H9 (cell line): ENCODE measurements at regions not wholly inside any gene's neighbourhood (a gene's known extent, or its start where the extent isn't known, plus 50 kb on each side); places are given as distances from the start of the nearest gene placed in this dataset.

Source experiments
- DNase-seq: peaks from one replicate; pipeline ENCODE4 v3.0.0-alpha.2; 2017
- H2AFZ ChIP-seq: one replicate; pipeline ENCODE4 v1.6.1; 2013; ENCODE audit warnings: mild to moderate bottlenecking, low read length, control low read depth, moderate library complexity
- H2AK5ac ChIP-seq: 2 replicates; pipeline ENCODE4 v1.6.1; 2013; ENCODE audit warnings: low read length, control low read depth, mixed read lengths; ENCODE audit not compliant: insufficient read length
- H2BK120ac ChIP-seq: one replicate; pipeline ENCODE4 v1.6.1; 2013; ENCODE audit warnings: low read depth, mild to moderate bottlenecking, low read length, control low read depth, inconsistent platforms; ENCODE audit not compliant: poor library complexity, severe bottlenecking
- H2BK12ac ChIP-seq: 2 replicates; pipeline ENCODE4 v1.6.1; 2013; ENCODE audit warnings: low read length, control low read depth, mixed read lengths, low read depth; ENCODE audit not compliant: insufficient read length
- H2BK15ac ChIP-seq: 2 replicates; pipeline ENCODE4 v1.6.1; 2013; ENCODE audit warnings: low read depth, low read length, control low read depth
- H2BK20ac ChIP-seq: one replicate; pipeline ENCODE4 v1.6.1; 2013; ENCODE audit warnings: low read depth, mild to moderate bottlenecking, low read length, control low read depth, inconsistent platforms; ENCODE audit not compliant: poor library complexity, severe bottlenecking
- H2BK5ac ChIP-seq: 2 replicates; pipeline ENCODE4 v1.6.1; 2013; ENCODE audit warnings: low read length, control low read depth, mixed read lengths; ENCODE audit not compliant: insufficient read length
- H3K14ac ChIP-seq: 2 replicates; pipeline ENCODE4 v1.6.1; 2013; ENCODE audit warnings: low read length, control low read depth; ENCODE audit not compliant: insufficient read depth
- H3K18ac ChIP-seq: 2 replicates; pipeline ENCODE4 v1.6.1; 2013; ENCODE audit warnings: low read depth, mild to moderate bottlenecking, mixed read lengths, low read length, control low read depth; ENCODE audit not compliant: insufficient read length
- H3K23ac ChIP-seq: 2 replicates; pipeline ENCODE4 v1.6.1; 2013; ENCODE audit warnings: low read length, control low read depth, mixed read lengths, low read depth; ENCODE audit not compliant: insufficient read length
- H3K23me2 ChIP-seq: 2 replicates; pipeline ENCODE4 v1.6.1; 2013; ENCODE audit warnings: low read depth, mild to moderate bottlenecking, mixed read lengths, low read length, control low read depth; ENCODE audit not compliant: insufficient read length, poor library complexity, severe bottlenecking
- H3K27ac ChIP-seq: 2 replicates; pipeline ENCODE4 v1.5.1; 2013; ENCODE audit warnings: low read length, control low read depth, mixed read lengths, low read depth; ENCODE audit not compliant: insufficient read length
- H3K27me3 ChIP-seq: 2 replicates; pipeline ENCODE4 v1.6.1; 2013; ENCODE audit warnings: low read length, control low read depth, inconsistent platforms; ENCODE audit not compliant: insufficient read depth
- H3K4ac ChIP-seq: 2 replicates; pipeline ENCODE4 v1.6.1; 2013; ENCODE audit warnings: low read depth, mild to moderate bottlenecking, control low read depth, inconsistent platforms, low read length, moderate library complexity
- H3K4me1 ChIP-seq: 2 replicates; pipeline ENCODE4 v1.6.1; 2013; ENCODE audit warnings: low read length, control low read depth, inconsistent platforms; ENCODE audit not compliant: insufficient read depth
- H3K4me2 ChIP-seq: 2 replicates; pipeline ENCODE4 v1.6.1; 2013; ENCODE audit warnings: low read length, control low read depth, mixed read lengths; ENCODE audit not compliant: insufficient read length, insufficient read depth
- H3K56ac ChIP-seq: 2 replicates; pipeline ENCODE4 v1.6.1; 2013; ENCODE audit warnings: low read depth, mild to moderate bottlenecking, mixed read lengths, low read length, control low read depth; ENCODE audit not compliant: insufficient read length
- H3K79me1 ChIP-seq: 2 replicates; pipeline ENCODE4 v1.6.1; 2013; ENCODE audit warnings: low read depth, mild to moderate bottlenecking, moderate library complexity, low read length, control low read depth, inconsistent platforms; ENCODE audit not compliant: insufficient read depth, poor library complexity, severe bottlenecking
- H3K79me2 ChIP-seq: 2 replicates; pipeline ENCODE4 v1.6.1; 2013; ENCODE audit warnings: low read length, control low read depth, inconsistent platforms; ENCODE audit not compliant: insufficient read depth
- H3K9ac ChIP-seq: 2 replicates; pipeline ENCODE4 v1.6.1; 2013; ENCODE audit warnings: low read length, control low read depth, mixed read lengths; ENCODE audit not compliant: insufficient read length; ENCODE audit errors: extremely low read depth
- H3K9me3 ChIP-seq: one replicate; pipeline ENCODE4 v1.6.1; 2013; ENCODE audit warnings: low read depth, low read length, inconsistent platforms; ENCODE audit not compliant: control insufficient read depth
- H3T11ph ChIP-seq: one replicate; pipeline ENCODE4 v1.6.1; 2013; ENCODE audit warnings: mild to moderate bottlenecking, low read length, control low read depth, inconsistent platforms
- H4K20me1 ChIP-seq: one replicate; pipeline ENCODE4 v1.6.1; 2013; ENCODE audit not compliant: control insufficient read depth, insufficient read length, insufficient read depth
- H4K5ac ChIP-seq: 2 replicates; pipeline ENCODE4 v1.6.1; 2013; ENCODE audit warnings: low read depth, mild to moderate bottlenecking, mixed read lengths, low read length, control low read depth; ENCODE audit not compliant: insufficient read length
- H4K8ac ChIP-seq: replicated peaks from 2 replicates; pipeline ENCODE4 v1.6.1; 2013; ENCODE audit warnings: low read length, control low read depth, mixed read lengths, low read depth; ENCODE audit not compliant: insufficient read length
- H4K91ac ChIP-seq: 2 replicates; pipeline ENCODE4 v1.6.1; 2013; ENCODE audit warnings: low read depth, mild to moderate bottlenecking, moderate library complexity, mixed read lengths, low read length, control low read depth; ENCODE audit not compliant: insufficient read length
- H3K27ac Mint-ChIP-seq, 3 experiments: 2 replicates in 2 of 3; 3 replicates in 1 of 3; pipeline ENCODE4 v1.8.0; 2020 to 2021; ENCODE audit warnings: mixed read lengths in 3 of 3, mild to moderate bottlenecking in 1 of 3, moderate library complexity in 1 of 3
- H3K27me3 Mint-ChIP-seq: 2 replicates; pipeline ENCODE4 v1.8.0; 2021; ENCODE audit warnings: low read depth, mild to moderate bottlenecking, moderate library complexity, mixed read lengths
- H3K36me3 Mint-ChIP-seq, 3 experiments: 2 replicates in 2 of 3; 3 replicates in 1 of 3; pipeline ENCODE4 v1.8.0; 2020 to 2021; ENCODE audit warnings: low read depth in 3 of 3, mixed read lengths in 3 of 3; ENCODE audit not compliant: insufficient read depth in 1 of 3
- H3K4me1 Mint-ChIP-seq, 2 experiments: 2 replicates each; pipeline ENCODE4 v1.8.0; 2020; ENCODE audit warnings: mixed read lengths in 2 of 2
- H3K4me3 Mint-ChIP-seq, 2 experiments: 2 replicates in 1 of 2; 3 replicates in 1 of 2; pipeline ENCODE4 v1.8.0; 2020 to 2021; ENCODE audit warnings: mild to moderate bottlenecking in 2 of 2, mixed read lengths in 2 of 2, moderate library complexity in 1 of 2
- H3K9me3 Mint-ChIP-seq, 2 experiments: 2 replicates in 1 of 2; 3 replicates in 1 of 2; pipeline ENCODE4 v1.8.0; 2020; ENCODE audit warnings: mild to moderate bottlenecking in 2 of 2, mixed read lengths in 2 of 2, moderate library complexity in 1 of 2
- WGBS: extraction: QIAGEN DNeasy Blood & Tissue Kit; methylation state at CpG from one replicate; pipeline ENCODE4 v1.1.7; 2013; ENCODE audit warnings: missing lambda C conversion rate, low lambda C conversion rate, mixed read lengths; ENCODE audit not compliant: insufficient read length; ENCODE audit errors: extremely low coverage; 5-methylcytosine and 5-hydroxymethylcytosine counted together
- TF ChIP-seq, protein P1 (sequence below): fragments of 200-600 bp; sonication (generic); conservative IDR thresholded peaks from 3 replicates; pipeline ENCODE4 v1.8.0; 2021; ENCODE audit warnings: antibody characterized with exemption, mild to moderate bottlenecking

DNA sequence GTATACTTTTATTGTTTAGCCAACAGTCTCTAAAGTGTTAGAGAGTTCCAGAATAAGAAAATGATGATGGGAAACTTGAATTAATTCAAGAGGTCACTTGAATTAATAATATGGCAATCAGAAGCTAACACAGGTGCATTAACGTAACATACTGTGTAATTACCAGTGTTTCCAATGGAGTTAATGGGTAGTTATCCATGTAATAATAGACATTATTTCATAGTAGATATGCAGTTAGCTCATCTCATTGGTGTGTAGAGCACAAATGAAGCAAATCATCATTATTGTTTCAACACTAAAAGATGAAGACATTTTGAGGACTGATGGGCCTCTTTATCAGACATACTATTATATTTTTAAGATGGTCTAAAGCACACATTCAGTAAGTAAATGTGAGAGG lies 460.3 kb upstream of the HNRNPA3 start:
- H3K79me2 ChIP-seq: no peaks in the 10 kb centered on the region
- H3K23me2 ChIP-seq: no peaks in the 10 kb centered on the region
- Mint-ChIP-seq H3K27me3 (no peaks in the 10 kb centered on the region), H3K9me3 (no peaks in the 10 kb centered on the region), H3K36me3 (no peaks in the 10 kb centered on the region), H3K4me3 (no peak overlapping the region), H3K27ac (no peak overlapping the region), H3K4me1 (peaks cover 38 to 41% of the 10 kb centered on the region in 2 experiments)
- no peak overlapping the region for H2BK20ac ChIP-seq
- no peak overlapping the region for H3K18ac ChIP-seq
- WGBS: no CpG with 5 or more reads among the region's 1 CpG
- H2BK5ac ChIP-seq: no peak overlapping the region
- no peak overlapping the region for H3K56ac ChIP-seq
- H2AFZ ChIP-seq: no peak overlapping the region
- H2BK15ac ChIP-seq: no peak overlapping the region
- no peak overlapping the region for H3K27ac ChIP-seq
- H4K20me1 ChIP-seq: no peaks in the 10 kb centered on the region
- H2AK5ac ChIP-seq: no peak overlapping the region
- no peak overlapping the region for H4K5ac ChIP-seq
- no peaks in the 10 kb centered on the region for H3K27me3 ChIP-seq
- H3K79me1 ChIP-seq: no peaks in the 10 kb centered on the region
- DNase-seq: no peak
- H3K4me2 ChIP-seq: no peak overlapping the region
- H3K9ac ChIP-seq: no peak overlapping the region
- H3T11ph ChIP-seq: no peak overlapping the region
- H2BK120ac ChIP-seq: no peak overlapping the region
- no peaks in the 10 kb centered on the region for H3K9me3 ChIP-seq
- H3K4ac ChIP-seq: no peak overlapping the region
- no peaks in the 10 kb centered on the region for H3K4me1 ChIP-seq
- H3K14ac ChIP-seq: no peak overlapping the region
- H3K23ac ChIP-seq: no peak overlapping the region
- TF ChIP-seq, protein P1, sequence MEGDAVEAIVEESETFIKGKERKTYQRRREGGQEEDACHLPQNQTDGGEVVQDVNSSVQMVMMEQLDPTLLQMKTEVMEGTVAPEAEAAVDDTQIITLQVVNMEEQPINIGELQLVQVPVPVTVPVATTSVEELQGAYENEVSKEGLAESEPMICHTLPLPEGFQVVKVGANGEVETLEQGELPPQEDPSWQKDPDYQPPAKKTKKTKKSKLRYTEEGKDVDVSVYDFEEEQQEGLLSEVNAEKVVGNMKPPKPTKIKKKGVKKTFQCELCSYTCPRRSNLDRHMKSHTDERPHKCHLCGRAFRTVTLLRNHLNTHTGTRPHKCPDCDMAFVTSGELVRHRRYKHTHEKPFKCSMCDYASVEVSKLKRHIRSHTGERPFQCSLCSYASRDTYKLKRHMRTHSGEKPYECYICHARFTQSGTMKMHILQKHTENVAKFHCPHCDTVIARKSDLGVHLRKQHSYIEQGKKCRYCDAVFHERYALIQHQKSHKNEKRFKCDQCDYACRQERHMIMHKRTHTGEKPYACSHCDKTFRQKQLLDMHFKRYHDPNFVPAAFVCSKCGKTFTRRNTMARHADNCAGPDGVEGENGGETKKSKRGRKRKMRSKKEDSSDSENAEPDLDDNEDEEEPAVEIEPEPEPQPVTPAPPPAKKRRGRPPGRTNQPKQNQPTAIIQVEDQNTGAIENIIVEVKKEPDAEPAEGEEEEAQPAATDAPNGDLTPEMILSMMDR: no peak
- H4K91ac ChIP-seq: no peak overlapping the region
- H2BK12ac ChIP-seq: no peak overlapping the region
- no peak overlapping the region for H4K8ac ChIP-seq
